Stimulated activated CD4-positive, alpha-beta T cell treated with anti-CD3 and anti-CD28 coated beads, Interleukin-15, amount 100 ng/mL, for 24 hours (primary cell): ENCODE measurements at regions not wholly inside any gene's neighbourhood (a gene's known extent, or its start where the extent isn't known, plus 50 kb on each side); places are given as distances from the start of the nearest gene placed in this dataset.

ENCODE experiments used
- DNase-seq: peaks from one replicate; pipeline ENCODE4 v3.0.0-alpha.2; 2020

DNA sequence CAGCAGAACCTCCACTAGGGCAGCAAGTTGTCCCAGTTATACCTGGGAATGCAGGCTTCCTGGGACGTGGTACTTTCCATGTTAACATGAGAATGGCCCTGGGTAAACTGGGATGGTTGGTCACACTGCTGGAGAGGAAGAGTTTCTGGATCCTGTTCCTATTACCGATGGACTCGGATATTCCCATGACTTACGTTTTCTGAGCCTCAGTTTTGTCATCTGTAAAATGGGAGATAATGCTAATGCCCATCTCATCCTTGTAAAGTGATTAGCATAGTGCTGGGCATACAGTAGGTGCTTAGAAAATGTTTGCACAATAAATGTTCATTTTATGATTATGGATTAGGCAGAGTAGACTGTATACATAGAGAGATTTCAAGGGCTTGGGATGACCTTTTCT, 280.9 kb upstream of the EEF2KMT start:
- DNase-seq: no peak

DNA sequence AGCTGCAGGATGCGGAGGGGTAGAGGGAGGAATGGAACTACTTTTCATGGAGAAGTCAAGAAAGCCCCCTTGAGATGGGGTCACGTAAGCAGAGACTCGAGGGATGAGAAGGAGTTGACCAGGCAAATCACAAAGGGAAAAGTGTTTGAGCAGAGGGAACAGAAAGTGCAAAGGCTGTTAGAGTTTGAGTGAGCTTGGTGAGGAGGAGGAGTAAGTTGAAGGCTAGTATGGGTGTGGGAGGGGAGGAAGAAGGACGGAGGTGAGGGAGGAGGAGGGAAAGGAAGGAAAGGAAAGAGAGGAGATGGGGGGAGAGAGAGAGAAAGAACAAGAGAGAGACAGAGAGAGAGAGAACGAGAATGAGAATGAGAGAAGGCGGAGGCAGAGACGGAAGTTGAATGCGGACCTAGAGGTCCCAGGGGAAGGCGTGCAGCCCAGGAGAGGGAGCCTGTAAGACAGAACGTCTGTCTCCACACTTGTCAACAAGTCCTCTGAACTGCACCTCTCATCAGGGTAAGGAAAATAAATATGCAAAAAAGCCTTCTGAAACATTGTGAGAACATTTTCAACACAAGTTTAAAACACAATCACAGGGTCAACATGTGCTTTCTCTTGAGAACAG, 279.8 kb upstream of the EEF2KMT start:
- no peak for DNase-seq

- DNase-seq: no peak
Observed at GRCh38 chr16:5374184-5374583, 276.6 kb upstream of the EEF2KMT start.

DNA sequence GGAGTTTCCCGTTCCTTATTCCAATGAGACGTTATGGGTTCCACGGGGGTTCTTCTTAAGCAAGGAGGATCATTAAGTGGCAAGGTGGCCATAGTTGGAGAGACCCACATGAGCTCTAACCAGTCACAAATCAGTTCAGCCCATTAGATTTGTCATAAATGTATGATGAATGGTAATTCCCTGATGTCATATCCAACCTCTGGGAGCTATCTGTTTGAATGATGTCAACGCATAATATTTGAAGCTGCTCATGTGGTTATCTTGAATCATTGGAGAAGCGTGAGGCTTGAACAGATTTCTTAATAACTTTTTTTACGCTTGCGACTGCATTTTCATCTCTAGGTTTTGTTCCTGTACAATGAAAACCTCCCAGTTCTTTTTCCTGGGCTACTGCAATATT, 270.4 kb upstream of the EEF2KMT start:
- no peak for DNase-seq

GRCh38 chr16:5366126-5366525, 268.5 kb upstream of the EEF2KMT start:
- DNase-seq: no peak

GRCh38 chr16:5364186-5364585, 266.6 kb upstream of the EEF2KMT start:
- DNase-seq: no peak

- no peak for DNase-seq
Observed at GRCh38 chr16:5361322-5361721, 263.7 kb upstream of the EEF2KMT start.

- no peak for DNase-seq
Observed at GRCh38 chr16:5354645-5355044, 257.1 kb upstream of the EEF2KMT start.

GRCh38 chr16:5349670-5350517, 252.3 kb upstream of the EEF2KMT start:
- DNase-seq: no peak

GRCh38 chr16:5349101-5349500, 251.5 kb upstream of the EEF2KMT start:
- no peak for DNase-seq

DNA sequence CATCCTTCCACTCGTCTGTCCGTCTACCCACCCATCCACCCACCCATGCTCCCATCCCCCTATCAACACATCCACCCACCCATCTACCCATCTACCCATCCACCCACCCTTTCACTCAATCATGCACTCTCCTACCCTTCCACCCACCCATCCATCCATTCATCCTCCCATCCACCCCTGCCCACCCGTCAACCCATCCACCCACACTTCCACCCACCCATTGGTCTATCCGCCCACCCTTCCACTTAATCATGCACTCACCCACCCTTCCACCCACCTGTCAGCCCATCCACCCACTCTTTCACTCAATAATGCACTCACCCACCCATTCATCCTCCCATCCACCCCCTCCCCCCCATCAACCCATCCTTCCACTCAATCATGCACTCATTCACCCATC, 250.0 kb upstream of the EEF2KMT start:
- no peak for DNase-seq

DNA sequence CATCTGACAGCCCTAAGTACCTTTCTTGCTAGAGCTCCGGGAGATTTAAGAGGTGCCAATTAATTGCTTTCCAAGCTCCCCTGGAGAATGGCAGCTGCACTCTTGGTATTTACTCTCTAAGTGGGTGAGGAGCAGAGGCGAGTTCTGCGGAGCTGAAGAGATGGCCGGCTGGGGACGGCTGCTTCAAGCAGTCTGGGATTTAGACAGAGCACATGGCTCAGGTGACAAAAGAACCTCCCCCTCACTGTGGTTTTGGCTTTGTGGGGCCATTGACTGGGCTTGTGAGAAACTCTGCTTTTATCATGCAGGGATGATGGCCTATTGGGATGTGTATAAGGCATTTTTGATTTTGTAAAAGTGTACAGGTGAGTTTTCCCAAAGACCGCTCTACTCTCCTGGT, 239.3 kb upstream of the EEF2KMT start:
- DNase-seq: no peak

DNA sequence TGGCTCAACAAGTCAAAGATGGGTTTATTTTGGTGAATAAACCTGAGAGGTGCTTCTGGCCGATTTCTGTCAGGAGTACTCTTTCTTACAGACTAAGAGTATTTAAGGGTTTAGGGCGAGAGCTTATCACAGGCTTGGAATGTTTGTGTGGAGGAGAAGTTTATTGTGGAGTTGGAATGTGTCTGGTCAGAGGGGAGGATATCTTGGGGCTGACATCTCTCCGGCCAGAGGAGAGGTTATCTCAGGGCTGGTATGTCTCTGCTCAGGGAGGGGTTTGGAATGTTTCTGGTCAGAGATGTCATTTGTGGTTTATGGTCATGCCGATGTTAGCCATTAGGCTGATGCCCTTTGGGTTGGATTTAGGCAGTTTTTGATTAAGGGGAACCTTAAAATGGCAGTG, 236.4 kb upstream of the EEF2KMT start:
- no peak for DNase-seq

- no peak for DNase-seq
Observed at GRCh38 chr16:5333126-5333525, 235.5 kb upstream of the EEF2KMT start.

- DNase-seq: no peak
Observed at GRCh38 chr16:5330058-5330457, 232.5 kb upstream of the EEF2KMT start.

GRCh38 chr16:5328546-5328945, 231.0 kb upstream of the EEF2KMT start:
- DNase-seq: no peak

- DNase-seq: no peak
Observed at GRCh38 chr16:5326395-5326794, 228.8 kb upstream of the EEF2KMT start.

- DNase-seq: no peak
Observed at GRCh38 chr16:5325932-5326331, 228.3 kb upstream of the EEF2KMT start.

DNA sequence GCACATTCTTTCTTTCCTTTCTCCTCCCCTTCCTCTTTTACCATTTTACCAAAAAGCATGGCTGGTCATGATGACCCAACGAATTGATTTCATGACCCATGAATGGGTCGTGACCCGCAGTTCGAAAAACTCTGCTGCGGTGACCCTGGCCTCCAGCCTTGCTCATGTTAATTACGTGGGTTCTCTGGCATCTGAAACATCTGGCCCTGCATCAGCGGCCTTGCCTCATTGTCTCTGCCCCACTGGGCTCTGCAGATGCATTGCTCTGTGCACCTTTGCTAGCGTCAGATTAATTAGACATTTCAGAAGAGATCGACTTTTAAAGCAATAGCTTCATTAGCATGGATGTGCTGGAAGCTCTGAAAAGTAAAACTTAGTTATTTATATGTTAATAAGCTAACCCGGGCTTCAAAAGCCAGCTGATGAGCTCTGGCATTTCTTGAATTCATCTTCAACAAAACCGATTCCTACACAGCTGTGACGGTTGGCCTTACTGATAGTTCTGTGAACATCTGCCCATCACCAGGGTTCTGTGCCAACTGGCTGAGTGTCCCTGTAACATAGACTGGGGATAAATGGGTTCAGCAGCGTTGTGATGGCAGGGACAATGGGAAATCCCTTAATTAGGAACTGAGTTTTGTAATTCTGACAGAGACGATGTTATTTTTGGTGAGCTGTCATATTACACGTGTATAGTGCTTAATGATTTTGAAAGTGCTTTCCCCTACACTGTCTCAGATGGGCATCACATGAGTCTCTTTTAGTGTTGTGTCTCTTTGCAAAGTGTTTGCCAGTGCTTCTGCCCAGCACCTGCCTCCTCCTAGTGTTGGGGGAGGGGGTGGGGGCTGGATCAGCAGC, 225.9 kb upstream of the EEF2KMT start:
- no peak for DNase-seq

DNA sequence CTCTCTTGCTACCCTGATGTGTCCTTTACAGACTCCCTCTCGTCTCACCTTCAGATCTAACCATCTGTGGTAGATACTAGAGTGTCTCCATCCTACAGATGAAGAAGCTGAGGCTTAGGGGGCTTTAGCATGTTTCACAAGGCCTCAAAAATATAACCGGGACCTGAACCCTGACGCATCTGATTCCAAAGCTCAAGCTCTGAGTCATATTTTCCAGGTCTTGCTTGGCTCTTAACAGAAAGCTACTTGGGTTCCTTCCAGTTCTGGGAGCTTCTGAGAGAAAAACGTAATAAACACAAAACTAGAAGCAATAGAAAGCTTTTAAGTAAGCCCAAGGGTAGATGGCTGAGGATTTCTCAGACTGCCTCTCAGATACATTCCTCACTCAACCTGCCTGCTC, 224.3 kb upstream of the EEF2KMT start:
- no peak for DNase-seq

DNA sequence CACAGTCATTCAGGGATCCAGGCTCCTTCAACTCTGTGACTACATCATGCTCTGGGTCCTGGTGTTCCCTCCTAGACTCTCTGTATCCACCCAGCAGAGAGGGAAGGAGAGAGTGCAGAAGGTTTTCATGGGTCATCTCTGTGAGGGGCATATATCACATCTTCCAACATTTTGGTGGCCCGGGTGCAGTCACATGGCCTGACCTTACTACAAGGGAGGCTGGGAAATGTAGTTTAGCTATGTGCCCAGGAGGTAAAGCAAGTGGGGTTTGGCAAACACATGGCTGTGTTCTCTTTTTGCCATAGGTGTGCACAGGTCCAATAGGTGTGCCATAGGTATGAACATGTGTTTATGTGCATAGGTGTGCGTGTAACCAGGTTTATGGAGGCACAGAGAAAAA, 222.2 kb upstream of the EEF2KMT start:
- no peak for DNase-seq

DNA sequence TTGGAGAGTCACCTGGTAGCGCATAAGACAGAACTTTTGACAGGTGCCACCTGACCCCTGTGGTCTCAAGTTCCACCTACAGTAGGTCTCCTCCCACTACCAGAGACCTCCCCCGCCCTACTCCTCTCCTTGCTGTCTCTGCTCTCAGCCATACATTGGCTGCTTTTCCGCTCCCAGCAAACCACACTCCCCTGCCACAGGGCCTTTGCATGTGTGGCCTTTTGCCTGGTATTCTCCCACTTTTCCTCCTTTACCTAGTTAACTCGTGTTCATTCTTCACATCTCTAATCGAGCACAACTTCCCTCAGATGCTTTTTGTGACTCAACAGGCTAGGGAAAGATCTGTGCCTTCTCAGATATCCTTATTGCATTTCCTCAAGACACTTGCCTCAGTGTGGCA, 218.3 kb upstream of the EEF2KMT start:
- no peak for DNase-seq

DNA sequence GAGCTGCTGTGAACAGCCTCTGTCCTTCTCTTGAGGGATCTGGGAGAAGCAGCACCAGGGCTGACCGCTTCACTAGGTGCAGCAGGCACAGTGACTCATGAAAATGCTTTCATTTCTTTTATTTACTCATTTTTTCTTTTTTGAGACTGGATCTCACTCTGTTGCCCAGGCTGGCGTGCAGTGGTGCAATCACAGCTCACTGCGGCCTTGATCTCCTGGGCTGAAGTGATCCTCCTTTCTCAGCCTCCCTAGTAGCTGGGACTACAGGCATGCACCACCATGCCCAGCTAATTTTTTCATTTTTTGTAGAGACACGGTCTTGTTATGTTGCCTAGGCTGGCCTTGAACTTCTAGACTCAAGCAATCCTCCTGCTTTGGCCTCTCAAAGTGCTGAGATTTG, 216.8 kb upstream of the EEF2KMT start:
- no peak for DNase-seq
